ENCODE measurements at regions not wholly inside any gene's neighbourhood (a gene's known extent, or its start where the extent isn't known, plus 50 kb on each side); places are given as distances from the start of the nearest gene placed in this dataset.
"Not testable (repeated sequence)": the region's sequence is repeated elsewhere in the genome, so short reads cannot be mapped to it uniquely, and the experiment has no call there.

GRCh38 chrX:101749436-101749835 is 89.8 kb upstream of the ARMCX2 start:
- H3K9me3 ChIP-seq = no peaks in the 10 kb centered on the region
- TF ChIP-seq, protein P1, sequence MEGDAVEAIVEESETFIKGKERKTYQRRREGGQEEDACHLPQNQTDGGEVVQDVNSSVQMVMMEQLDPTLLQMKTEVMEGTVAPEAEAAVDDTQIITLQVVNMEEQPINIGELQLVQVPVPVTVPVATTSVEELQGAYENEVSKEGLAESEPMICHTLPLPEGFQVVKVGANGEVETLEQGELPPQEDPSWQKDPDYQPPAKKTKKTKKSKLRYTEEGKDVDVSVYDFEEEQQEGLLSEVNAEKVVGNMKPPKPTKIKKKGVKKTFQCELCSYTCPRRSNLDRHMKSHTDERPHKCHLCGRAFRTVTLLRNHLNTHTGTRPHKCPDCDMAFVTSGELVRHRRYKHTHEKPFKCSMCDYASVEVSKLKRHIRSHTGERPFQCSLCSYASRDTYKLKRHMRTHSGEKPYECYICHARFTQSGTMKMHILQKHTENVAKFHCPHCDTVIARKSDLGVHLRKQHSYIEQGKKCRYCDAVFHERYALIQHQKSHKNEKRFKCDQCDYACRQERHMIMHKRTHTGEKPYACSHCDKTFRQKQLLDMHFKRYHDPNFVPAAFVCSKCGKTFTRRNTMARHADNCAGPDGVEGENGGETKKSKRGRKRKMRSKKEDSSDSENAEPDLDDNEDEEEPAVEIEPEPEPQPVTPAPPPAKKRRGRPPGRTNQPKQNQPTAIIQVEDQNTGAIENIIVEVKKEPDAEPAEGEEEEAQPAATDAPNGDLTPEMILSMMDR (IDR thresholded peaks at IDR 0.05) = no peak
- ATAC-seq = no peak
- H3K27me3 ChIP-seq = peaks cover 0 to 11% of the 10 kb centered on the region in 2 donors
- no peak overlapping the region for H3K4me3 ChIP-seq
- no peak overlapping the region for H3K27ac ChIP-seq
- no peaks in the 10 kb centered on the region for H3K4me1 ChIP-seq
- DNase-seq = no peak
- intact Hi-C loops (cut with DNase I) = no loop called here
- H3K36me3 ChIP-seq = no peaks in the 10 kb centered on the region

GRCh38 chrX:101745046-101745445 is 85.4 kb upstream of the ARMCX2 start:
- no peak for DNase-seq
- Histone ChIP-seq H3K27me3 (peaks cover 0 to 11% of the 10 kb centered on the region in 2 donors), H3K9me3 (no peaks in the 10 kb centered on the region), H3K36me3 (no peaks in the 10 kb centered on the region), H3K27ac (no peak overlapping the region), H3K4me1 (no peaks in the 10 kb centered on the region), H3K4me3 (no peak overlapping the region)
- TF ChIP-seq, protein P1 (IDR thresholded peaks at IDR 0.05) = no peak
- ATAC-seq = no peak
- intact Hi-C loops (cut with DNase I) = no loop called here

DNA sequence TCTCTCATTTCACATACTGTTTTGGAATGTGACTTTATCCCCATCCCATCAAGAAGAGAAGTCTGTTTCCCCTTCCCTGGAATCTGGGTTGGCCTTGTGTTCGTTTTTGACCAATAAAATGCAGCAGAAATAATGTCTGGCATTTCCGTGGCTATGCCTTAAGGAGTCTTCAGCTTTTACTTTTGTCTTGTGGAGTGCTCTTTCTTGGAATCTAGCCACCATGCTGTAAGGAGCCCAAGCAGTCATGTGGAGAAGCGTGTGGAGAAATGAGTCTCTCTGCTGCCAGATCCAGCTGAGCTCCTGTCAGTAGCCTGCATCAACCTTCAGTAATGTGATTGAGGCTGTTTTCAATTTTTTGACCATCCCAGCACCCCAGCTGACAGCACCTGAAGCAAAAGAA is 84.4 kb upstream of the ARMCX2 start:
- Histone ChIP-seq H3K4me3 (no peak overlapping the region), H3K4me1 (no peaks in the 10 kb centered on the region), H3K36me3 (no peaks in the 10 kb centered on the region), H3K27me3 (peaks cover 0 to 11% of the 10 kb centered on the region in 2 donors), H3K9me3 (no peaks in the 10 kb centered on the region), H3K27ac (no peak overlapping the region)
- DNase-seq (peak in 1 of 4 donors; percentile 5), ATAC-seq (no peak)
- intact Hi-C loops (cut with DNase I) = no loop called here
- TF ChIP-seq, protein P1 (IDR thresholded peaks at IDR 0.05) = no peak

GRCh38 chrX:101740642-101741041 is 81.0 kb upstream of the ARMCX2 start:
- Histone ChIP-seq H3K27me3 (no peaks in the 10 kb centered on the region), H3K4me3 (no peak overlapping the region), H3K4me1 (no peaks in the 10 kb centered on the region), H3K27ac (no peak overlapping the region), H3K9me3 (no peaks in the 10 kb centered on the region), H3K36me3 (no peaks in the 10 kb centered on the region)
- intact Hi-C loops (cut with DNase I) = no loop called here
- TF ChIP-seq, protein P1 (IDR thresholded peaks at IDR 0.05) = no peak
- no peak for DNase-seq
- ATAC-seq = no peak

GRCh38 chrX:101738867-101739266 is 79.2 kb upstream of the ARMCX2 start:
- H3K4me3 ChIP-seq; H3K27me3 ChIP-seq; H3K4me1 ChIP-seq; ATAC-seq; H3K36me3 ChIP-seq; H3K27ac ChIP-seq; H3K9me3 ChIP-seq; intact Hi-C loops (cut with DNase I): not testable (repeated sequence)
- DNase-seq = peak in 1 of 4 donors; percentile 45

GRCh38 chrX:101738411-101738810 is 78.8 kb upstream of the ARMCX2 start:
- DNase-seq; H3K9me3 ChIP-seq; H3K36me3 ChIP-seq; ATAC-seq; H3K27me3 ChIP-seq; H3K4me3 ChIP-seq; H3K4me1 ChIP-seq; H3K27ac ChIP-seq; intact Hi-C loops (cut with DNase I): not testable (repeated sequence)
